ENCODE measurements at regions not wholly inside any gene's neighbourhood (a gene's known extent, or its start where the extent isn't known, plus 50 kb on each side); places are given as distances from the start of the nearest gene placed in this dataset.

GRCh38 chr5:67395790-67396418 is 199.3 kb upstream of the CD180 start:
- Histone ChIP-seq H3K9me3 (ENCODE audit: insufficient read depth, low read length) (no peaks in the 10 kb centered on the region), H2AFZ (ENCODE audit: low read depth, low read length, severe bottlenecking) (no peak overlapping the region), H3K27ac (ENCODE audit: low read depth, low read length) (no peak overlapping the region), H3F3A (ENCODE audit: insufficient read depth) (no peaks in the 10 kb centered on the region), H3K9ac (ENCODE audit: low read length) (no peak overlapping the region), H4K20me1 (ENCODE audit: low read depth, low read length) (no peaks in the 10 kb centered on the region), H3K36me3 (ENCODE audit: low read length) (no peaks in the 10 kb centered on the region), H3K9me2 (replicated peaks; ENCODE audit: insufficient read depth, low read length) (no peaks in the 10 kb centered on the region), H3K4me3 (ENCODE audit: insufficient read depth, low read length, poor library complexity, severe bottlenecking) (no peak overlapping the region), H3K79me2 (ENCODE audit: insufficient read depth, low read length) (no peaks in the 10 kb centered on the region), H3K27me3 (ENCODE audit: low read length) (no peaks in the 10 kb centered on the region; the same call in 1 of the 2 replicates), H3K4me2 (ENCODE audit: low read depth, low read length, poor library complexity, severe bottlenecking) (no peak overlapping the region)
- no peak for TF ChIP-seq EZH2phosphoT487 (conservative IDR thresholded peaks at IDR 0.05; ENCODE audit: low read length)
- TF ChIP-seq CTCF (IDR thresholded peaks at IDR 0.05; ENCODE audit: insufficient read depth, low read length, poor library complexity, severe bottlenecking): no peak

GRCh38 chr5:67393211-67393610 is 196.6 kb upstream of the CD180 start:
- Histone ChIP-seq H3K9ac (ENCODE audit: low read length) (no peak overlapping the region), H3K9me2 (replicated peaks; ENCODE audit: insufficient read depth, low read length) (no peaks in the 10 kb centered on the region), H3F3A (ENCODE audit: insufficient read depth) (no peaks in the 10 kb centered on the region), H3K27ac (ENCODE audit: low read depth, low read length) (no peak overlapping the region), H3K36me3 (ENCODE audit: low read length) (no peaks in the 10 kb centered on the region), H3K4me3 (ENCODE audit: insufficient read depth, low read length, poor library complexity, severe bottlenecking) (no peak overlapping the region), H3K9me3 (ENCODE audit: insufficient read depth, low read length) (no peaks in the 10 kb centered on the region), H2AFZ (ENCODE audit: low read depth, low read length, severe bottlenecking) (no peak overlapping the region), H4K20me1 (ENCODE audit: low read depth, low read length) (no peaks in the 10 kb centered on the region), H3K79me2 (ENCODE audit: insufficient read depth, low read length) (no peaks in the 10 kb centered on the region), H3K4me2 (ENCODE audit: low read depth, low read length, poor library complexity, severe bottlenecking) (no peak overlapping the region), H3K27me3 (ENCODE audit: low read length) (no peaks in the 10 kb centered on the region)
- TF ChIP-seq CTCF (IDR thresholded peaks at IDR 0.05; ENCODE audit: insufficient read depth, low read length, poor library complexity, severe bottlenecking) (no peak), EZH2phosphoT487 (conservative IDR thresholded peaks at IDR 0.05; ENCODE audit: low read length) (no peak)

- Histone ChIP-seq H4K20me1 (ENCODE audit: low read depth, low read length) (no peaks in the 10 kb centered on the region), H3K9ac (ENCODE audit: low read length) (no peak overlapping the region), H3K27me3 (ENCODE audit: low read length) (no peaks in the 10 kb centered on the region), H3K27ac (ENCODE audit: low read depth, low read length) (no peak overlapping the region), H3K9me3 (ENCODE audit: insufficient read depth, low read length) (no peaks in the 10 kb centered on the region), H3F3A (ENCODE audit: insufficient read depth) (no peaks in the 10 kb centered on the region), H2AFZ (ENCODE audit: low read depth, low read length, severe bottlenecking) (no peak overlapping the region), H3K79me2 (ENCODE audit: insufficient read depth, low read length) (no peaks in the 10 kb centered on the region), H3K4me3 (ENCODE audit: insufficient read depth, low read length, poor library complexity, severe bottlenecking) (no peak overlapping the region), H3K9me2 (replicated peaks; ENCODE audit: insufficient read depth, low read length) (no peaks in the 10 kb centered on the region), H3K4me2 (ENCODE audit: low read depth, low read length, poor library complexity, severe bottlenecking) (no peak overlapping the region), H3K36me3 (ENCODE audit: low read length) (no peaks in the 10 kb centered on the region)
- TF ChIP-seq EZH2phosphoT487 (conservative IDR thresholded peaks at IDR 0.05; ENCODE audit: low read length): no peak
- no peak for TF ChIP-seq CTCF (IDR thresholded peaks at IDR 0.05; ENCODE audit: insufficient read depth, low read length, poor library complexity, severe bottlenecking)
These were observed 194.3 kb upstream of the CD180 start for GRCh38 chr5:67390935-67391334.
